Neuronal stem cell (in vitro differentiated cells): ENCODE measurements at regions not wholly inside any gene's neighbourhood (a gene's known extent, or its start where the extent isn't known, plus 50 kb on each side); places are given as distances from the start of the nearest gene placed in this dataset.

Experiments used
- DNase-seq: peaks from one replicate; pipeline ENCODE4 v3.0.0-alpha.2; 2013; ENCODE audit warnings: low spot score
- H2AFZ ChIP-seq: one replicate; pipeline ENCODE4 v1.6.1; 2013; ENCODE audit warnings: mild to moderate bottlenecking, low read length, inconsistent platforms
- H2AK5ac ChIP-seq: 2 replicates; pipeline ENCODE4 v1.6.1; 2013; ENCODE audit warnings: low read depth, mild to moderate bottlenecking, inconsistent platforms, low read length, moderate library complexity, mixed read lengths
- H2BK120ac ChIP-seq: 2 replicates; pipeline ENCODE4 v1.6.1; 2013; ENCODE audit warnings: low read depth, mild to moderate bottlenecking, inconsistent platforms, low read length, moderate library complexity, mixed read lengths
- H2BK12ac ChIP-seq: one replicate; pipeline ENCODE4 v1.6.1; 2013; ENCODE audit warnings: low read length, inconsistent platforms
- H2BK15ac ChIP-seq: 2 replicates; pipeline ENCODE4 v1.6.1; 2013; ENCODE audit warnings: mild to moderate bottlenecking, low read length, inconsistent platforms, mixed read lengths
- H2BK5ac ChIP-seq: one replicate; pipeline ENCODE4 v1.6.1; 2013; ENCODE audit warnings: inconsistent platforms, mild to moderate bottlenecking, low read length, moderate library complexity
- H3K14ac ChIP-seq: one replicate; pipeline ENCODE4 v1.6.1; 2013; ENCODE audit warnings: low read length, inconsistent platforms
- H3K18ac ChIP-seq: 2 replicates; pipeline ENCODE4 v1.6.1; 2013; ENCODE audit warnings: low read length, inconsistent platforms
- H3K23ac ChIP-seq: 2 replicates; pipeline ENCODE4 v1.6.1; 2013; ENCODE audit warnings: low read depth, mild to moderate bottlenecking, mixed read lengths, low read length, inconsistent platforms; ENCODE audit not compliant: poor library complexity
- H3K27ac ChIP-seq: replicated peaks from 3 replicates; pipeline ENCODE4 v1.5.1; 2013; ENCODE audit warnings: low read length, inconsistent platforms
- H3K27me3 ChIP-seq, 3 experiments: 2 replicates each; pipeline ENCODE4 v1.6.1; 2013; ENCODE audit warnings: low read length in 3 of 3, mild to moderate bottlenecking in 2 of 3, inconsistent platforms in 1 of 3, low read depth in 1 of 3, mixed read lengths in 1 of 3, moderate library complexity in 1 of 3; ENCODE audit not compliant: control insufficient read depth in 3 of 3, insufficient read depth in 3 of 3
- H3K36me3 ChIP-seq, 2 donors: replicated peaks in 1 of 2; 2 replicates each; pipeline ENCODE4 v1.6.1; 2013; ENCODE audit warnings: low read length in 2 of 2; ENCODE audit not compliant: control insufficient read depth in 2 of 2, insufficient read depth in 2 of 2
- H3K4ac ChIP-seq: 2 replicates; pipeline ENCODE4 v1.6.1; 2013; ENCODE audit warnings: inconsistent platforms, mild to moderate bottlenecking, low read length, moderate library complexity
- H3K4me1 ChIP-seq, 2 donors: 1 replicate in 1 of 2; 2 replicates in 1 of 2; pipeline ENCODE4 v1.6.1; 2013; ENCODE audit warnings: low read length in 2 of 2, low read depth in 1 of 2; ENCODE audit not compliant: control insufficient read depth in 2 of 2, insufficient read depth in 1 of 2
- H3K4me2 ChIP-seq: one replicate; pipeline ENCODE4 v1.6.1; 2013; ENCODE audit warnings: mild to moderate bottlenecking, low read length, inconsistent platforms; ENCODE audit not compliant: insufficient read depth, poor library complexity, severe bottlenecking
- H3K4me3 ChIP-seq, 2 donors: 2 replicates each; pipeline ENCODE4 v1.5.1; 2013; ENCODE audit warnings: low read length in 2 of 2, mild to moderate bottlenecking in 2 of 2, inconsistent platforms in 1 of 2, moderate library complexity in 1 of 2
- H3K79me1 ChIP-seq: one replicate; pipeline ENCODE4 v1.6.1; 2013; ENCODE audit warnings: low read depth, mild to moderate bottlenecking, inconsistent platforms, low read length, moderate library complexity
- H3K9ac ChIP-seq: one replicate; pipeline ENCODE4 v1.6.1; 2013; ENCODE audit warnings: mild to moderate bottlenecking, low read depth, low read length, inconsistent platforms; ENCODE audit not compliant: poor library complexity
- H3K9me3 ChIP-seq, 2 donors: replicated peaks in 1 of 2; 2 replicates each; pipeline versions ENCODE3 to v1.6.1; 2013; ENCODE audit warnings: low read length in 2 of 2, mild to moderate bottlenecking in 2 of 2, inconsistent platforms in 1 of 2, low read depth in 1 of 2, mixed read lengths in 1 of 2, moderate library complexity in 1 of 2; ENCODE audit not compliant: control insufficient read depth in 2 of 2, insufficient read depth in 1 of 2
- H4K8ac ChIP-seq: one replicate; pipeline ENCODE4 v1.6.1; 2013; ENCODE audit warnings: low read depth, mild to moderate bottlenecking, inconsistent platforms, low read length, moderate library complexity
- H4K91ac ChIP-seq: one replicate; pipeline ENCODE4 v1.6.1; 2013; ENCODE audit warnings: low read length, low read depth, mild to moderate bottlenecking, inconsistent platforms; ENCODE audit not compliant: poor library complexity
- WGBS, 2 donors: extraction: QIAGEN DNeasy Blood & Tissue Kit; methylation state at CpG; one replicate each; pipeline ENCODE4 v1.1.7; 2013; ENCODE audit warnings: missing lambda C conversion rate in 2 of 2, mixed read lengths in 1 of 2; ENCODE audit not compliant: insufficient read length in 2 of 2, insufficient replicate concordance in 1 of 2; ENCODE audit errors: extremely low coverage in 2 of 2; 5-methylcytosine and 5-hydroxymethylcytosine counted together

- H3K27ac ChIP-seq = no peak overlapping the region
- no peaks in the 10 kb centered on the region for H3K27me3 ChIP-seq
- H2BK5ac ChIP-seq = no peak overlapping the region
- no peak overlapping the region for H2BK15ac ChIP-seq
- H3K14ac ChIP-seq = no peak overlapping the region
- no peaks in the 10 kb centered on the region for H3K4me1 ChIP-seq
- no peak for DNase-seq
- H2BK120ac ChIP-seq = no peak overlapping the region
- no peak overlapping the region for H3K23ac ChIP-seq
- H3K4me2 ChIP-seq = no peak overlapping the region
- H3K4me3 ChIP-seq = no peak overlapping the region
- no peak overlapping the region for H2AK5ac ChIP-seq
- H3K9ac ChIP-seq = no peak overlapping the region
- WGBS, 2 donors = no CpG with 5 or more reads among the region's 2 CpGs
- no peak overlapping the region for H2BK12ac ChIP-seq
- H4K91ac ChIP-seq = no peak overlapping the region
- H3K79me1 ChIP-seq = no peaks in the 10 kb centered on the region
- no peaks in the 10 kb centered on the region for H3K36me3 ChIP-seq
- H3K18ac ChIP-seq = no peak overlapping the region
- no peak overlapping the region for H2AFZ ChIP-seq
- H4K8ac ChIP-seq = no peak overlapping the region
- no peak overlapping the region for H3K4ac ChIP-seq
- no peaks in the 10 kb centered on the region for H3K9me3 ChIP-seq
These were observed 141.5 kb upstream of the PABPC4L start for GRCh38 chr4:134343081-134343480.

- Histone ChIP-seq H3K4ac (no peak overlapping the region), H3K9ac (no peak overlapping the region), H3K79me1 (no peaks in the 10 kb centered on the region), H2AK5ac (no peak overlapping the region), H3K18ac (no peak overlapping the region), H3K4me3 (no peak overlapping the region), H3K9me3 (no peaks in the 10 kb centered on the region), H3K23ac (no peak overlapping the region), H3K36me3 (no peaks in the 10 kb centered on the region), H2BK12ac (no peak overlapping the region), H2BK120ac (no peak overlapping the region), H2BK5ac (no peak overlapping the region), H3K27ac (no peak overlapping the region), H2BK15ac (no peak overlapping the region), H3K27me3 (no peaks in the 10 kb centered on the region), H3K14ac (no peak overlapping the region), H3K4me1 (peaks cover 0 to under 1% of the 10 kb centered on the region in 2 donors), H3K4me2 (no peak overlapping the region), H4K91ac (no peak overlapping the region), H2AFZ (peak overlapping the region; percentile 12), H4K8ac (no peak overlapping the region)
- no CpG with 5 or more reads among the region's 1 CpG for WGBS, 2 donors
- DNase-seq = no peak
These were observed 136.0 kb upstream of the PABPC4L start for GRCh38 chr4:134337574-134337973.

- Histone ChIP-seq H3K9me3 (no peaks in the 10 kb centered on the region), H3K36me3 (no peaks in the 10 kb centered on the region), H2AFZ (peak overlapping the region; percentile 75), H4K91ac (no peak overlapping the region), H2BK15ac (no peak overlapping the region), H3K18ac (no peak overlapping the region), H2BK12ac (no peak overlapping the region), H2BK120ac (no peak overlapping the region), H4K8ac (no peak overlapping the region), H2AK5ac (no peak overlapping the region), H3K9ac (no peak overlapping the region), H3K4me3 (no peak overlapping the region), H3K23ac (no peak overlapping the region), H2BK5ac (no peak overlapping the region), H3K4me2 (no peak overlapping the region), H3K79me1 (no peaks in the 10 kb centered on the region), H3K4ac (no peak overlapping the region), H3K27ac (no peak overlapping the region), H3K14ac (no peak overlapping the region), H3K4me1 (peaks cover 0 to 6% of the 10 kb centered on the region in 2 donors), H3K27me3 (no peaks in the 10 kb centered on the region)
- no peak for DNase-seq
- WGBS, 2 donors = no CpG with 5 or more reads among the region's 9 CpGs
These were observed 127.2 kb upstream of the PABPC4L start for GRCh38 chr4:134328741-134329140.

- Histone ChIP-seq H2AK5ac (no peak overlapping the region), H2AFZ (peak overlapping the region; percentile 75), H3K27ac (no peak overlapping the region), H2BK15ac (no peak overlapping the region), H3K23ac (no peak overlapping the region), H3K4ac (no peak overlapping the region), H3K18ac (no peak overlapping the region), H3K14ac (no peak overlapping the region), H3K4me3 (no peak overlapping the region), H3K36me3 (no peaks in the 10 kb centered on the region), H3K4me1 (peaks cover 0 to 5% of the 10 kb centered on the region in 2 donors), H3K27me3 (no peaks in the 10 kb centered on the region), H3K9me3 (no peaks in the 10 kb centered on the region), H4K91ac (no peak overlapping the region), H2BK5ac (no peak overlapping the region), H3K79me1 (no peaks in the 10 kb centered on the region), H2BK12ac (no peak overlapping the region), H3K4me2 (no peak overlapping the region), H4K8ac (no peak overlapping the region), H3K9ac (no peak overlapping the region), H2BK120ac (no peak overlapping the region)
- DNase-seq = no peak
- no CpG with 5 or more reads among the region's 41 CpGs for WGBS, 2 donors
These were observed 125.9 kb upstream of the PABPC4L start for GRCh38 chr4:134327274-134328122.
